GM12878 (cell line): ENCODE measurements at regions not wholly inside any gene's neighbourhood (a gene's known extent, or its start where the extent isn't known, plus 50 kb on each side); places are given as distances from the start of the nearest gene placed in this dataset.

ENCODE experiments used
- BMI1 ChIP-seq: fragments of 450-650 bp; IDR thresholded peaks from 2 replicates; pipeline ENCODE4 v1.6.1; 2016; ENCODE audit warnings: mild to moderate bottlenecking, moderate library complexity, borderline replicate concordance
- CREM ChIP-seq: IDR thresholded peaks from 2 replicates; pipeline ENCODE4 v1.6.1; 2014; ENCODE audit warnings: antibody characterized with exemption, low read depth
- CTCF ChIP-seq, 3 experiments: IDR thresholded peaks in 2 of 3; conservative IDR thresholded peaks in 1 of 3; 2 replicates each; pipeline ENCODE4 v1.5.1; 2011; ENCODE audit warnings: low read depth in 3 of 3, low read length in 3 of 3, mild to moderate bottlenecking in 3 of 3, control low read depth in 2 of 3, moderate library complexity in 2 of 3, inconsistent platforms in 1 of 3, mixed read lengths in 1 of 3; ENCODE audit not compliant: control insufficient read depth in 2 of 3, insufficient read depth in 1 of 3; ENCODE audit errors: extremely low read depth in 1 of 3
- ETV6 ChIP-seq, 2 experiments: fragments of 450-650 bp in 1 of 2; IDR thresholded peaks in 1 of 2; conservative IDR thresholded peaks in 1 of 2; 2 replicates each; pipeline ENCODE4 v1.6.1; 2014; ENCODE audit warnings: antibody characterized with exemption in 1 of 2, borderline replicate concordance in 1 of 2, low read depth in 1 of 2, mild to moderate bottlenecking in 1 of 2, moderate library complexity in 1 of 2
- KDM1A ChIP-seq: fragments of 200-600 bp; sonication (generic); IDR thresholded peaks from 2 replicates; pipeline ENCODE4 v1.6.1; 2016; ENCODE audit warnings: borderline replicate concordance
- MAX ChIP-seq: IDR thresholded peaks from 2 replicates; pipeline ENCODE4 v1.6.1; 2012; ENCODE audit warnings: low read depth, low read length, improper control_type of control experiment
- MTA2 ChIP-seq: fragments of 450-650 bp; IDR thresholded peaks from 2 replicates; pipeline ENCODE4 v1.6.1; 2016; ENCODE audit warnings: low read depth, mild to moderate bottlenecking, moderate library complexity
- NRF1 ChIP-seq: conservative IDR thresholded peaks from 2 replicates; pipeline ENCODE4 v1.6.1; 2011; ENCODE audit warnings: mild to moderate bottlenecking, low read depth, low read length, improper control_type of control experiment
- POLR2A ChIP-seq: IDR thresholded peaks from 2 replicates; pipeline ENCODE4 v1.6.1; 2011; ENCODE audit warnings: low read depth, mild to moderate bottlenecking, low read length
- POLR2AphosphoS2 ChIP-seq: IDR thresholded peaks from 2 replicates; pipeline ENCODE4 v1.6.1; 2011; ENCODE audit warnings: low read depth, mild to moderate bottlenecking, low read length, improper control_type of control experiment, moderate library complexity
- POLR2AphosphoS5 ChIP-seq: IDR thresholded peaks from 2 replicates; pipeline ENCODE4 v1.6.1; 2011; ENCODE audit warnings: mild to moderate bottlenecking, low read length, inconsistent platforms
- TAF1 ChIP-seq: IDR thresholded peaks from 2 replicates; pipeline ENCODE4 v1.6.1; 2011; ENCODE audit warnings: mild to moderate bottlenecking, low read depth, low read length, borderline replicate concordance
- TARDBP ChIP-seq: IDR thresholded peaks from 2 replicates; pipeline ENCODE4 v1.6.1; 2016; ENCODE audit warnings: borderline replicate concordance
- YY1 ChIP-seq: IDR thresholded peaks from 2 replicates; pipeline ENCODE4 v1.6.1; 2011; ENCODE audit warnings: low read depth, mild to moderate bottlenecking, low read length

- TF ChIP-seq MAX (no peak), POLR2A (no peak), TAF1 (no peak), ETV6 (conservative IDR thresholded peaks at IDR 0.05 in 1 of 2, IDR thresholded peaks at IDR 0.05 in 1 of 2; ENCODE audit: borderline replicate concordance in 1 of 2, low read depth in 1 of 2) (no peak), CTCF (IDR thresholded peaks at IDR 0.05 in 2 of 3, conservative IDR thresholded peaks at IDR 0.05 in 1 of 3; ENCODE audit: control insufficient read depth in 2 of 3, extremely low read depth in 1 of 3, insufficient read depth in 1 of 3, low read depth in 3 of 3, low read length in 3 of 3) (no peak), TARDBP (no peak), NRF1 (no peak), BMI1 (no peak), KDM1A (no peak), YY1 (no peak), MTA2 (no peak), POLR2AphosphoS5 (no peak), CREM (no peak), POLR2AphosphoS2 (no peak)
Observed at GRCh38 chr4:161238033-161238432, 925.8 kb downstream of the FSTL5 start.
